DND-41 (cell line): ENCODE measurements at regions not wholly inside any gene's neighbourhood (a gene's known extent, or its start where the extent isn't known, plus 50 kb on each side); places are given as distances from the start of the nearest gene placed in this dataset.

Source experiments
- CTCF ChIP-seq: IDR thresholded peaks from 2 replicates; pipeline ENCODE4 v1.5.1; 2012; ENCODE audit warnings: borderline replicate concordance, low read length, moderate library complexity, mild to moderate bottlenecking; ENCODE audit not compliant: poor library complexity, severe bottlenecking; ENCODE audit errors: extremely low read depth
- EZH2 ChIP-seq: IDR thresholded peaks from 3 replicates; pipeline ENCODE4 v1.6.1; 2012; ENCODE audit warnings: borderline replicate concordance, low read depth, mild to moderate bottlenecking, moderate library complexity, low read length, inconsistent platforms; ENCODE audit not compliant: severe bottlenecking

GRCh38 chr18:10202845-10203321 is 251.6 kb upstream of the APCDD1 start:
- TF ChIP-seq CTCF (no peak), EZH2 (no peak)
